Activated naive CD4-positive, alpha-beta T cell treated with anti-CD3 and anti-CD28 coated beads for 36 hours (primary cell): ENCODE measurements at regions not wholly inside any gene's neighbourhood (a gene's known extent, or its start where the extent isn't known, plus 50 kb on each side); places are given as distances from the start of the nearest gene placed in this dataset.

Experiments used
- CTCF ChIA-PET: fragments of 350-600 bp; sonication (Branson Sonifier 250); formaldehyde crosslinking; loops from one replicate; lab custom pipeline; 2021; ENCODE audit warnings: antibody characterized with exemption; lab: Charles Lee
- DNase-seq: peaks from one replicate; pipeline ENCODE4 v3.0.0-alpha.2; 2020
- H3K27ac Mint-ChIP-seq: one replicate; pipeline ENCODE4 v1.8.0; 2021; ENCODE audit warnings: mild to moderate bottlenecking, mixed read lengths
- H3K27me3 Mint-ChIP-seq: one replicate; pipeline ENCODE4 v1.8.0; 2021; ENCODE audit warnings: low read depth, mixed read lengths
- H3K36me3 Mint-ChIP-seq: one replicate; pipeline ENCODE4 v1.8.0; 2021; ENCODE audit warnings: low read depth, mixed read lengths
- H3K4me1 Mint-ChIP-seq: one replicate; pipeline ENCODE4 v1.8.0; 2021; ENCODE audit warnings: low read depth, mixed read lengths
- H3K4me3 Mint-ChIP-seq: one replicate; pipeline ENCODE4 v1.8.0; 2021; ENCODE audit warnings: mild to moderate bottlenecking, moderate library complexity, mixed read lengths
- H3K9me3 Mint-ChIP-seq: one replicate; pipeline ENCODE4 v1.8.0; 2021; ENCODE audit warnings: mixed read lengths
- intact Hi-C: fragments of 100-400 bp; cut with micrococcal nuclease; formaldehyde crosslinking; loops from one replicate; pipeline ENCODE4 v1.15.1; 2023

DNA sequence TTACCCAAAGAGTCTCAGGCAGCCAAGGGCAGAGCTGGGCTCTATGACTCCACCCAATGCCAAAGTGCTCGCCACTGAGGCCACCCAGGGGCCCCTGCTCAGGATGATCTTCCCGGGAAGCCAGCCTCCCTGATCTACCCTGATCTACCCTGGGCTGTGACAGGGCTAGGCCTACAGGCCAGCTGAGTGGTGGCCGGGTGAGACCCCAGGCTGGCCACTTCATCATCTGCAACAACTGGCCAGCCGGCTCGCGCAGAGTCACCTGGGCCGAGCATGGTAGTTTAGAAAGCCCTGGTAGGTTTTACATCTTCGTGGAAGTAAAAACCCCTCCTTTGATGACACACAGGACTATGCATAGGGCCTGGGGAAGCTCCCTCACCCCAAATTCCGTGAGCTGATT lies 276.3 kb downstream of the NDUFA10 start:
- intact Hi-C loops: no loop called here
- CTCF ChIA-PET: no interaction called here
- Mint-ChIP-seq H3K36me3 (no peaks in the 10 kb centered on the region), H3K4me1 (peaks cover 15% of the 10 kb centered on the region), H3K4me3 (no peak overlapping the region), H3K27ac (no peak overlapping the region), H3K27me3 (no peaks in the 10 kb centered on the region), H3K9me3 (no peaks in the 10 kb centered on the region)
- DNase-seq: no peak

DNA sequence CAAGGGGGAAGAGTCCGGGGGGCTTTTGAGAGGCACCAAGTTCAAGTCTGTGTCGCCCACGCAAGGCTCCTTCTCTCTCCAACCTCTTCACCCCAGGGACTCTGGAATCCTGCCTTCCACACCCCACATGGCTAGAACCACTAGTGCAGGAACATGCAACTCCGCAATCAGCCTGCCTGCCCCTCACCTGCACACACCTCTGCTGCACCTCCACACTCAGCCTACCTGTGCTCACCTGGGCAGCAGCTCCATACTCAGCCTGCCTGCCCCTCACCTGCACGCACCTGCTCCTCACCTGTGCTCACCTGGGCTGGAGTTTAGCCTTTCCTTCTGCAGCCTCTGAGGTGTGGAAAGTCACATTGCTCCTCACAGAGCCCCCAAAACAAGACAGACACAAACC lies 277.4 kb downstream of the NDUFA10 start:
- intact Hi-C loops: no loop called here
- DNase-seq: no peak
- CTCF ChIA-PET: no interaction called here
- Mint-ChIP-seq H3K36me3 (no peaks in the 10 kb centered on the region), H3K9me3 (no peaks in the 10 kb centered on the region), H3K4me1 (peaks cover 13% of the 10 kb centered on the region), H3K27ac (no peak overlapping the region), H3K4me3 (no peak overlapping the region), H3K27me3 (no peaks in the 10 kb centered on the region)

DNA sequence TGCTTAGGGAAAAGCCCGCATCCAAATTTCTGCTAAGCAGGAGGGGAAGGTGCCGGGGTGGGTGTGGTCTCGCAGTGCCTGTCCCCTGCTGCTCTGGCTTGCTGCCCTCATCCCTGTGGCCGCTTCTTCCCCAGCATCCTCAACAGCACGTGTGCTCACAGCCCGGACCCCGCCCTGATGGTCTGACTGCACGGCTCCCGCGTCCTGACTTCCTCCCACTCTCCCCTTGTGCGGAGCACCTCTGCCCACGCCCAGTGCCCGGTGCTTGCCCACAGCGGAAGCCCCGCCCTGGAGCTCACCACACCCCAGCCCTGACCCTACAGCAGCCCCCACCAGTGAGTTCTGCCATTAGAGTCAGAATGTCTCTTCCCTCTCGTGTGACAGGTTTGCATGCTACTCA lies 277.9 kb downstream of the NDUFA10 start:
- Mint-ChIP-seq H3K27me3 (no peaks in the 10 kb centered on the region), H3K4me3 (no peak overlapping the region), H3K9me3 (no peaks in the 10 kb centered on the region), H3K36me3 (no peaks in the 10 kb centered on the region), H3K4me1 (peaks cover 10% of the 10 kb centered on the region), H3K27ac (no peak overlapping the region)
- CTCF ChIA-PET: interaction anchor here (1.0 kb wide), 1 partner anchor 8 kb away, joined by 3 read pairs; no protein-coding TSS in a partner anchor
- DNase-seq: no peak
- intact Hi-C loops: no loop called here

DNA sequence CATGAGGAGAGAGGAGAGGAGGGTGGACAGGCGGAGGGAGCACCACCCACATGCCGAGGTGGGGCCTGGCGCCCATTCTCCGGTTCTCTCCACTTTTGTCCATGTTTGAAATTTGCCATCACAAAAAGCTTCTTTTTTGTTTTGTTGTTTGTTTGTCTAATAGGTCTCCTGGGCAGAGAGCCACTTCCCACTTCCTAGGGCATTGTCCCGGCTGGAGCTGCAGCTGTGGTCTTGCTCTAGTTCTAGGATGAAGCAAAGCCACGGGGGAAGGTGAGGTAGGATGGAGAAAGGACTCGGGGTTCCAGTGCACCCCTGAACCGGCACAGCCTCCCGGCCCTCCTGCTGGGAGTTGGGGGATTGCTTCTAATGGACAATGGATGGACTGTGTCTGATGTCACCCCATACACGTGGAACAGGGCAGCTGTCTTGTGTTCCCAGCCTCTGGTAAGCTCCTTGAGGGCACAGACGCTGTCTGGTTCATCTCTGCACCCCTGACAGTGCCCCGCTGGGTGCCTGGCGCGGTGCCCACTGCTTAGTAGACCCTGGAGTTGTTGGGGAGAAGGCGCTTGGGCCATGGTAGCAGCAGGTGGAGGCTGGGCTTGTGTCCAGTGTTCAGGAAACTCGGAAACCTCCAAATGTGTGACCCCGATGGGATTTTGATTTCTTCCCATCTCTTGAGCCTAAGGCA lies 278.4 kb downstream of the NDUFA10 start:
- Mint-ChIP-seq H3K4me1 (peaks cover 6% of the 10 kb centered on the region), H3K27ac (no peak overlapping the region), H3K4me3 (no peak overlapping the region), H3K9me3 (no peaks in the 10 kb centered on the region), H3K27me3 (no peaks in the 10 kb centered on the region), H3K36me3 (no peaks in the 10 kb centered on the region)
- intact Hi-C loops: no loop called here
- no peak for DNase-seq
- CTCF ChIA-PET: interaction anchor here (1.0 kb wide), 1 partner anchor 9 kb away, joined by 3 read pairs; no protein-coding TSS in a partner anchor

DNA sequence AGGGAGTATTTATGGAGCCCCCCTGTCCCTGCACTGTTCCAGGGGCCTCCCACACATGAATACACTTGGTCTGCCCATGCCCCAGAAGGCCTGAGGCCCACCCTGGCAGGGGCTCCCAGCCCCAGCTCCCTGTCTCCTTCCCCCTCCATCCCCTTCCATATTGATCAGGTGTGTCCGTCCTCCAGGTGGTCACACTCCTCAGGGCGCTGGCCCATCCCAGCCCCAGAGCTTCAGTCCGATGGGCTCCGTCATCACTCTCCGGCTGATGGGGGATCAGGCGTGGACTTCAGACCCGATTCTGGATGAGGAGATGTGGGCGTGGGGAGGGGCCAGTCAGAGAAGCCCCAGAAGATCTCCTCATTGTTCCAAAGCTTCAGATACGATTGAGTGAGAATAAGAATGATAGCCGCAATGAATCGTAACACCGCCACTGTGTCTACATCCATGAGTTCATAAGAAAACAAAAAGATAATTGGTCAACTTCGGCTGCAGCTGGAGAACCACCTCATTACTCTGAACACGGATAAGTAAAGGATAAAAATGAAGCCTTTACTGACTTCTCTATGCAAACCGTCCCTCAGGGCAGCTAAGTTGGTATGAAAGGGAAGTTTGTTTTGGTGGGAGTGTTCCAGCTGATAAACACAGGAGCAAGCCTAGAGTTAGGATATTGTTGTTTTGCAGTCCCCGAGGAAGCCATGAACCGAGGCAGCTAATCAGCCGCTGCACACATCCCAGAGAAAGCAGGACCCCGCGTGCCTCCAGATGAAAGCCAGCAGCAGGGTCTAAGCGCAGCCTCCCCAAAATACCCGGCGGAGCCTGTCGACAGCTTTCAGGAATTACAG lies 279.5 kb downstream of the NDUFA10 start:
- no peak overlapping the region for H3K27ac Mint-ChIP-seq
- no peaks in the 10 kb centered on the region for H3K9me3 Mint-ChIP-seq
- no peak overlapping the region for H3K4me3 Mint-ChIP-seq
- intact Hi-C loops: no loop called here
- CTCF ChIA-PET: no interaction called here
- H3K27me3 Mint-ChIP-seq: no peaks in the 10 kb centered on the region
- no peaks in the 10 kb centered on the region for H3K4me1 Mint-ChIP-seq
- H3K36me3 Mint-ChIP-seq: no peaks in the 10 kb centered on the region
- DNase-seq: no peak

DNA sequence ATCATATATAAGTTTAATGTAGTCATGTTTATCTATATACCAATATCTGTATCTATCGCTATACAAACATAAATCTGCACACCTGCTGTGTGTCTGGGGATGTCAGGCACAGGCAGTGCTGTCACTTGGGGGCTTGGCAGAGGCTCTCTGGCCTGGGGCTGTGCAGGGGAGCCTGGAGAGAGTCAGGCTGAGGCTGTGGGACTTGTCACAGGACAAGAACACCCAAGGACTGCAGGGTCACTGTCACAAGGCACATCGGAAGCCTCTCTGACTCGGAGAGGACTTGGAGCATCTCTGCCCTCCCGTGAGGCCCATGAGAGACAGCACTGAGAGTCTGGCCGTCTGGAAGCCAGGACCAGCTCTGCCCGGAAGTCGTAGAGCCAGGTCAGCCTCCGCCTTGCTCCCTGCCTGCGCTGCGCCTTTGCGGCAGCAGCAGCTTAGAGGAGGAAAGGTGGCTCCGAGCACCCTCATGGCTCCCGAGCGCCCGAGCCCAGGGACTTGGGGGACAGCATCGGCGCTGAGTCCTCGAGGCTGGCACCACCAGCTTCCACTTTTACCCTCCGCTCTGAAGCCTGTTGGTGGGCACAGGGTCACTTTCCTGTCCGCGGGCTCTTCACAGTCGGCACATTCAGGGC lies 280.3 kb downstream of the NDUFA10 start:
- H3K27ac Mint-ChIP-seq: no peak overlapping the region
- no peaks in the 10 kb centered on the region for H3K36me3 Mint-ChIP-seq
- H3K4me3 Mint-ChIP-seq: no peak overlapping the region
- intact Hi-C loops: no loop called here
- no peaks in the 10 kb centered on the region for H3K4me1 Mint-ChIP-seq
- DNase-seq: no peak
- CTCF ChIA-PET: no interaction called here
- no peaks in the 10 kb centered on the region for H3K9me3 Mint-ChIP-seq
- no peaks in the 10 kb centered on the region for H3K27me3 Mint-ChIP-seq

DNA sequence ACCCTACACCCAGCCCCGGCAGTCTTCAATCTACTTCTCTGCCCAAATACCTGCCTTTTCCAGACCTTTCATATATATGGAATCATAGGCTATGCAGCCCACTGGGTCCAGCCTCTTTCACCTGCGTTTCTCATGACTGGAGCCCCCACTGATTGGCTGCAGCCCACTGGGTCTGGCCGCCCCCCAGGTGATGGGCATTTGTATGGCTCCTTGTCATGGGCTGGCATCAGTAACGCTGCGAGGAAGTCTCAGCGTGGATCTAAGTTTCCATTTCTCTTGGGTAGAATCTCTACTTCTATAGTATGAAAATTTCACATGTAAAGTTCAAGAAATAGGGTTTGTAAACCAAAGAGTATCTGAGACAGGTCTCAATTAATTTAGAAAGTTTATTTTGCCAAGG lies 281.9 kb downstream of the NDUFA10 start:
- no peak overlapping the region for H3K27ac Mint-ChIP-seq
- H3K4me3 Mint-ChIP-seq: no peak overlapping the region
- CTCF ChIA-PET: no interaction called here
- no peaks in the 10 kb centered on the region for H3K36me3 Mint-ChIP-seq
- H3K9me3 Mint-ChIP-seq: no peaks in the 10 kb centered on the region
- no peaks in the 10 kb centered on the region for H3K4me1 Mint-ChIP-seq
- intact Hi-C loops: no loop called here
- DNase-seq: no peak
- no peaks in the 10 kb centered on the region for H3K27me3 Mint-ChIP-seq

DNA sequence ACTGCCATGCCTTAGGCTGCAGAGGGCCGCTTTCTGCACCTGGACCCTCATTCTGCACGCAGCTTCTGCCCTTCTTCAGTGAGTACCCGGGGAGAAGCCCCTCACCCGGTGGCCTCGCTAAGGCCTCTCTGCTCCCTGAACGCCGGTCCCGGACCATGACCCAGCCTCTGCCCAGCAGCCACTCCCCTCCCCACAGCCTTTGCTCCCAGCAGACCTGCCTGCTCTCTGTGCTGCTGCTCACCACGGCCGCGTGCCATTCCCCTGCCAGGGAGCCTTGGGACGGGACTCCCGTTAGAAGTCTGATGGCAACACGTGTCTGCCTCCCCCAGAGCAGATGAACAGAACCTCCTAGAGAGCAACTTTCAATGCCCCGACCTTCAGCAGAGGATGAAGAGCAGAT lies 282.8 kb downstream of the NDUFA10 start:
- no peaks in the 10 kb centered on the region for H3K27me3 Mint-ChIP-seq
- DNase-seq: no peak
- H3K36me3 Mint-ChIP-seq: no peaks in the 10 kb centered on the region
- H3K27ac Mint-ChIP-seq: no peak overlapping the region
- H3K4me3 Mint-ChIP-seq: no peak overlapping the region
- H3K4me1 Mint-ChIP-seq: no peaks in the 10 kb centered on the region
- H3K9me3 Mint-ChIP-seq: no peaks in the 10 kb centered on the region
- intact Hi-C loops: no loop called here
- CTCF ChIA-PET: no interaction called here

DNA sequence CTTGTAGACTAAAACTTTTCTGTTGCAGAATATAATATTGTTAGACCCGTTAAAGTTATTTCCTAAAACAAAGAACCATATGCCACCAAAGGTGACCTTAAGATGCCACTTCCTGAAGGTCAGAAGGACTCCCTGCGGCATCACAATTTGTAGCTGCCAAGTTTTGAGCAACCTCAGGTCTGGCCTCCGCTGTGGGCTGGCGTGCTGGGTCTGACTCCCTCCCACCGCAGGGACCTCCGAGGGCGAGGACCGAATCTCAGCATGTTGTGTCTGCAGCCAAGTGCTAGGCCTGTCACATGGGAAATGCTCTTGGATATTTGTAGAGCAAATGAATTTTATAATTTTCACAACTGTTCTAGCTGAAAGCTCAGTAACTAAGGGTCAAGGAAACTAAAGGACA lies 285.9 kb downstream of the NDUFA10 start:
- CTCF ChIA-PET: no interaction called here
- no peaks in the 10 kb centered on the region for H3K4me1 Mint-ChIP-seq
- no peak overlapping the region for H3K27ac Mint-ChIP-seq
- H3K9me3 Mint-ChIP-seq: peaks cover 1% of the 10 kb centered on the region
- no peaks in the 10 kb centered on the region for H3K27me3 Mint-ChIP-seq
- H3K36me3 Mint-ChIP-seq: no peaks in the 10 kb centered on the region
- intact Hi-C loops: no loop called here
- H3K4me3 Mint-ChIP-seq: no peak overlapping the region
- no peak for DNase-seq

DNA sequence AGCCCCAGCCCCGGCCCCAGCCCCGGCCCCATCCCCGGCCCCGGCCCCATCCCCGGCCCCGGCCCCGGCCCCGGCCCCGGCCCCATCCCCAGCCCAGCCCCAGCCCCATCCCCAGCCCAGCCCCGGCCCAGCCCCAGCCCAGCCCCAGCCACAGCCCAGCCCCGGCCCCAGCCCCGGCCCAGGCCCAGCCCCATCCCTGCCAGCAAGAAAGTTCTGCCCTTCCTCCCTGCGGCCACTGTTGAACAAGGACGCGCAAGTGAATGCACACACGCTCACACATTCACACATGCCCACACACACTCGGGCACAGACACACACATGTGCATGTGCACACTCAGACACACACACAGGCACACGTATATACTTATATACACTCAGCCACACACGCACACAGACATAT lies 287.0 kb downstream of the NDUFA10 start:
- no peak overlapping the region for H3K27ac Mint-ChIP-seq
- no peak overlapping the region for H3K4me3 Mint-ChIP-seq
- peaks cover 8% of the 10 kb centered on the region for H3K9me3 Mint-ChIP-seq
- no peak for DNase-seq
- intact Hi-C loops: no loop called here
- no peaks in the 10 kb centered on the region for H3K4me1 Mint-ChIP-seq
- peaks cover 1% of the 10 kb centered on the region for H3K36me3 Mint-ChIP-seq
- no peaks in the 10 kb centered on the region for H3K27me3 Mint-ChIP-seq
- CTCF ChIA-PET: no interaction called here

DNA sequence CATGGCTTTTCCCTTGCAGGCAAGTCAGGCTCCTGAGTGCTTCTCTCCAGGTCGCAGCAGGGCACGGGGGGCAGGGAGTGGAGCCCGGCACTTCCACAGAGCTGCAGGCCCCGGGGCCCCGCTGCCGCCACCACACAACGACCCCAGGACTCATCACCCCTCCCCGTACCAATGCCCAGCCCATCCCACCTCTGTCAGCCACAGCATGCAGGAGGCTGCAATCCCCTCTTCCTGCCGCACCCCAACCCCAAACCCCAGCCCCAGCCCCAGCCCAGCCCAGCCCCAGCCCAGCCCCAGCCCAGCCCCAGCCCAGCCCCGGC lies 288.0 kb downstream of the NDUFA10 start:
- Mint-ChIP-seq H3K4me1 (no peaks in the 10 kb centered on the region), H3K36me3 (peaks cover 1% of the 10 kb centered on the region), H3K27me3 (no peaks in the 10 kb centered on the region), H3K9me3 (peaks cover 8% of the 10 kb centered on the region), H3K27ac (no peak overlapping the region), H3K4me3 (no peak overlapping the region)
- CTCF ChIA-PET: no interaction called here
- intact Hi-C loops: no loop called here
- DNase-seq: no peak

DNA sequence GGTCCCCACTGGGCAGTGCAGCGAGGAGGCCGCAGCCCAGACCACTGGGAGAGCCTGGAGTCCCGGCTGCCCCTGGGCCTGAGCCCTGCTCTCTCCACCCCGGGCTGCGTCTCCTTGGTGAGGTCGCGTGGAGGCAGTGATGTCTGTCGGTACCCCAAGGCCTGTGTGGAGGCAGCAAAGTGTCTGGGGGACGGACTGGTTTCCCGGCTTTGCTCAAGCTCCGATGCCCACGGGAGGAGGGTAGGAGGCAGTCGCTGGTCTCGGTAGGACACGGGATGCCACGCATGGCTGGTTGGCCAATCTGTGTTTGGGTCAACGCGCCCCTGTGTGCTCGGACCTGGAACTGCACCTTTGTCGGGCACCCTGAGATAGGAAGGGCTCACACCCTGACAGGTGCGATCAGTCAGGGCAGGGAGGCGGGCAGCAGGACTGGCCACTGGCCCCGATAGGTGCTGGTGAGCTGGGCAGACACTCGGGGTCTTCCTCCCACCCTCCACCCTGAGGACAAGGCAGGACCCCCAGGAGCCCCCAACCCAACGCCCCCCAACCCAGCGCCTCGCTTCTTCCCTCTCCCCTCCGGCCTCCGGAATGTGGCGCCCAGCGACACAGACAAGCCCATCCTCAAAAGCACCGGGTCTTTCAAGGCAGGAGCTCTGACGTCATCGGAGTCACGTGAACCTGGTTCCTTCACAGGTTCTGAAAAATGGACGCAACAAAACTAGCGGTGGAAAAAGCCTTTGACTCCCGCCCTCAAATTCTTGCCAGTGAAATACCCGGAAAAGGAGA lies 288.6 kb downstream of the NDUFA10 start:
- DNase-seq: no peak
- no peak overlapping the region for H3K27ac Mint-ChIP-seq
- H3K4me3 Mint-ChIP-seq: no peak overlapping the region
- peaks cover 1% of the 10 kb centered on the region for H3K36me3 Mint-ChIP-seq
- H3K4me1 Mint-ChIP-seq: no peaks in the 10 kb centered on the region
- CTCF ChIA-PET: no interaction called here
- H3K9me3 Mint-ChIP-seq: peaks cover 8% of the 10 kb centered on the region
- H3K27me3 Mint-ChIP-seq: no peaks in the 10 kb centered on the region
- intact Hi-C loops: no loop called here
